ENCODE measurements at regions not wholly inside any gene's neighbourhood (a gene's known extent, or its start where the extent isn't known, plus 50 kb on each side); places are given as distances from the start of the nearest gene placed in this dataset.
"Not testable (repeated sequence)": the region's sequence is repeated elsewhere in the genome, so short reads cannot be mapped to it uniquely, and the experiment has no call there.

- DNase-seq, result no peak
These were observed 390.8 kb downstream of the ZFHX3 start for GRCh38 chr16:72657164-72657563.

- DNase-seq, result no peak
These were observed 393.4 kb downstream of the ZFHX3 start for GRCh38 chr16:72654535-72654934.

GRCh38 chr16:72649254-72649944, 398.5 kb downstream of the ZFHX3 start:
- DNase-seq, result no peak

- no peak for DNase-seq
These were observed 401.3 kb downstream of the ZFHX3 start for GRCh38 chr16:72646615-72647014.

GRCh38 chr16:72645538-72645937, 402.4 kb downstream of the ZFHX3 start:
- DNase-seq, result no peak

- DNase-seq, result no peak
These were observed 403.0 kb downstream of the ZFHX3 start for GRCh38 chr16:72644911-72645310.

- no peak for DNase-seq
These were observed 408.4 kb downstream of the ZFHX3 start for GRCh38 chr16:72639494-72639893.

- DNase-seq, result no peak
These were observed 410.6 kb downstream of the ZFHX3 start for GRCh38 chr16:72637306-72637705.

GRCh38 chr16:72635694-72636093, 412.2 kb downstream of the ZFHX3 start:
- no peak for DNase-seq

- no peak for DNase-seq
These were observed 412.8 kb downstream of the ZFHX3 start for GRCh38 chr16:72635104-72635503.

GRCh38 chr16:72627182-72627896, 420.6 kb downstream of the ZFHX3 start:
- DNase-seq, result not testable (repeated sequence)

- no peak for DNase-seq
These were observed 421.3 kb downstream of the ZFHX3 start for GRCh38 chr16:72626623-72627022.

- no peak for DNase-seq
These were observed 426.3 kb downstream of the ZFHX3 start for GRCh38 chr16:72621651-72622050.

- DNase-seq, result no peak
These were observed 427.1 kb downstream of the ZFHX3 start for GRCh38 chr16:72620853-72621252.

- no peak for DNase-seq
These were observed 427.6 kb downstream of the ZFHX3 start for GRCh38 chr16:72620348-72620747.

- no peak for DNase-seq
These were observed 432.1 kb downstream of the ZFHX3 start for GRCh38 chr16:72615856-72616255.

- no peak for DNase-seq
These were observed 435.2 kb downstream of the ZFHX3 start for GRCh38 chr16:72612718-72613117.

GRCh38 chr16:72612256-72612655, 435.7 kb downstream of the ZFHX3 start:
- DNase-seq, result no peak

GRCh38 chr16:72609933-72610332, 438.0 kb upstream of the PMFBP1 start:
- DNase-seq, result no peak

GRCh38 chr16:72609066-72609465, 437.1 kb upstream of the PMFBP1 start:
- DNase-seq, result no peak

GRCh38 chr16:72604375-72604774, 432.4 kb upstream of the PMFBP1 start:
- no peak for DNase-seq

- DNase-seq, result no peak
These were observed 430.5 kb upstream of the PMFBP1 start for GRCh38 chr16:72602499-72602898.

- DNase-seq, result no peak
These were observed 426.7 kb upstream of the PMFBP1 start for GRCh38 chr16:72598696-72599095.

- DNase-seq, result no peak
These were observed 426.0 kb upstream of the PMFBP1 start for GRCh38 chr16:72597938-72598337.

GRCh38 chr16:72596373-72596772, 424.4 kb upstream of the PMFBP1 start:
- DNase-seq, result no peak
